Gastrocnemius medialis (tissue), 4 donors: ENCODE measurements at regions not wholly inside any gene's neighbourhood (a gene's known extent, or its start where the extent isn't known, plus 50 kb on each side); places are given as distances from the start of the nearest gene placed in this dataset.
"Not testable (repeated sequence)": the region's sequence is repeated elsewhere in the genome, so short reads cannot be mapped to it uniquely, and the experiment has no call there.

ENCODE experiments used
- POLR2A ChIP-seq, 2 donors: fragments of 450-650 bp; IDR thresholded peaks; one replicate each; pipeline ENCODE4 v1.6.1; 2017; ENCODE audit warnings: antibody characterized with exemption in 2 of 2, mild to moderate bottlenecking in 2 of 2, moderate library complexity in 2 of 2
- TF ChIP-seq, protein P1 (sequence below), 5 experiments: fragments of 450-650 bp in 3 of 5; fragments of 200-600 bp in 2 of 5; sonication (generic) in 2 of 5; IDR thresholded peaks in 4 of 5; conservative IDR thresholded peaks in 1 of 5; 1 replicate in 4 of 5; 2 replicates in 1 of 5; pipeline ENCODE4 v1.5.1; 2016 to 2019; ENCODE audit warnings: antibody characterized with exemption in 5 of 5, mild to moderate bottlenecking in 3 of 5, moderate library complexity in 3 of 5

DNA sequence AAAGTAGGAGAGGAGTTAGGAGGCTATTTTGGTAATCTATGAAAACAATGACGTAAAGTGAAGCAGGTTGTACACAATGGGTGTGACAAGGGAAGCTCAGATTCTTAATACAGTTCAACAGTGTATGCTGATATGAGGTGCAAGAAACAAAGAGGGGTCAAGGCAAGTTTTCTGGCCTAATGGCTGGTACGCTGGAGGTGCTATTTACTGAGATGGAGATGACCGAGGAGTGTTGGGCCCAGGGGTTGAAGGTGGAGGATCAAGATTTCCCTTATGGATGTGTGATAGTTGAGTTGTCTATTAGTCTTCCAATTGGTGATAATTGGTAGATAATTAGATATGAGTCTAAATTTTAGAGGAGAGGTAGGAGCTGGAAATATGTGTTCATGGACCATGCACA is 194.0 kb downstream of the FOXD4L6 start:
- TF ChIP-seq, protein P1, sequence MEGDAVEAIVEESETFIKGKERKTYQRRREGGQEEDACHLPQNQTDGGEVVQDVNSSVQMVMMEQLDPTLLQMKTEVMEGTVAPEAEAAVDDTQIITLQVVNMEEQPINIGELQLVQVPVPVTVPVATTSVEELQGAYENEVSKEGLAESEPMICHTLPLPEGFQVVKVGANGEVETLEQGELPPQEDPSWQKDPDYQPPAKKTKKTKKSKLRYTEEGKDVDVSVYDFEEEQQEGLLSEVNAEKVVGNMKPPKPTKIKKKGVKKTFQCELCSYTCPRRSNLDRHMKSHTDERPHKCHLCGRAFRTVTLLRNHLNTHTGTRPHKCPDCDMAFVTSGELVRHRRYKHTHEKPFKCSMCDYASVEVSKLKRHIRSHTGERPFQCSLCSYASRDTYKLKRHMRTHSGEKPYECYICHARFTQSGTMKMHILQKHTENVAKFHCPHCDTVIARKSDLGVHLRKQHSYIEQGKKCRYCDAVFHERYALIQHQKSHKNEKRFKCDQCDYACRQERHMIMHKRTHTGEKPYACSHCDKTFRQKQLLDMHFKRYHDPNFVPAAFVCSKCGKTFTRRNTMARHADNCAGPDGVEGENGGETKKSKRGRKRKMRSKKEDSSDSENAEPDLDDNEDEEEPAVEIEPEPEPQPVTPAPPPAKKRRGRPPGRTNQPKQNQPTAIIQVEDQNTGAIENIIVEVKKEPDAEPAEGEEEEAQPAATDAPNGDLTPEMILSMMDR (IDR thresholded peaks at IDR 0.05 in 4 of 5, conservative IDR thresholded peaks at IDR 0.05 in 1 of 5): not testable (repeated sequence)
- not testable (repeated sequence) for TF ChIP-seq POLR2A (IDR thresholded peaks at IDR 0.05)
